Prostate gland (tissue), 2 donors: ENCODE measurements at regions not wholly inside any gene's neighbourhood (a gene's known extent, or its start where the extent isn't known, plus 50 kb on each side); places are given as distances from the start of the nearest gene placed in this dataset.

ENCODE experiments used
- DNase-seq: peaks from one replicate; pipeline ENCODE4 v3.0.0-alpha.2; 2019; ENCODE audit warnings: low spot score
- H3K27ac ChIP-seq, 2 donors: fragments of 200-600 bp; sonication (generic); 2 replicates each; pipeline ENCODE4 v1.5.1; 2017 to 2019
- H3K27me3 ChIP-seq: fragments of 200-600 bp; sonication (generic); replicated peaks from 2 replicates; pipeline ENCODE4 v1.5.1; 2019; ENCODE audit not compliant: insufficient read depth
- H3K36me3 ChIP-seq, 2 donors: fragments of 200-600 bp; sonication (generic); 1 replicate in 1 of 2; 2 replicates in 1 of 2; pipeline versions ENCODE4 v1.5.1 to v1.8.1; 2017 to 2019
- H3K4me1 ChIP-seq: fragments of 200-600 bp; sonication (generic); replicated peaks from 2 replicates; pipeline ENCODE4 v1.5.1; 2019
- H3K4me3 ChIP-seq, 2 donors: fragments of 200-600 bp; sonication (generic); 2 replicates each; pipeline ENCODE4 v1.5.1; 2017 to 2019
- H3K9me3 ChIP-seq: fragments of 200-600 bp; sonication (generic); 2 replicates; pipeline ENCODE4 v1.5.1; 2017
- POLR2A ChIP-seq: fragments of 450-650 bp; IDR thresholded peaks from one replicate; pipeline ENCODE4 v1.6.1; 2016; ENCODE audit warnings: antibody characterized with exemption, mild to moderate bottlenecking
- POLR2AphosphoS5 ChIP-seq: sonication (generic); formaldehyde crosslinking; IDR thresholded peaks from one replicate; pipeline ENCODE4 v1.6.1; 2017; ENCODE audit warnings: antibody characterized with exemption
- WGBS: methylation state at CpG from one replicate; pipeline ENCODE4 v1.1.5; 2018; 5-methylcytosine and 5-hydroxymethylcytosine counted together
- intact Hi-C: fragments of 100-400 bp; cut with DNase I; formaldehyde crosslinking; loops from one replicate; pipeline ENCODE4 v1.14.2; 2022
- TF ChIP-seq, protein P1 (sequence below), 4 experiments: fragments of 200-600 bp in 2 of 4; fragments of 450-650 bp in 2 of 4; sonication (generic) in 2 of 4; IDR thresholded peaks; 1 replicate in 3 of 4; 2 replicates in 1 of 4; pipeline ENCODE4 v1.5.1; 2016 to 2019; ENCODE audit warnings: antibody characterized with exemption in 4 of 4, mild to moderate bottlenecking in 2 of 4, moderate library complexity in 2 of 4

DNA sequence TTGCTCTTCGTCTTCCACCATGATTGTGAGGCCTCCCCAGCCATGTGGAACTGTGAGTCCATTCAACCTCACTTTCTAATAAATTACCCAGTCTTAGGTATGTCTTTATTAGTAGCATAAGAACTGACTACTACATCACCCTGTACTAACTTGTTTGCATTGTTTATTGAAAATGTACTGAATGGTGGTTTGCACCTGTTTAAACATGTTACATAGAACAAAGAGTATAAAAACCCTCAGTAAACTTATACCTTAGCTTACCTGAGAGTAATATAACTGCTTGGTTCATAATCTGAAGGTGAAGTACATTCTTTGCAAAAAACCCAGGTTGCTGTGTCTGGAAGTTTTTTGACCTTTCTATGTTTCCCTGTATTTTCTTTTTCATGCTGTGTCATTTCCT lies 777.8 kb downstream of the TBC1D32 start:
- no peaks in the 10 kb centered on the region for H3K4me1 ChIP-seq
- no peaks in the 10 kb centered on the region for H3K27me3 ChIP-seq
- DNase-seq, result no peak
- intact Hi-C loops, result no loop called here
- no peaks in the 10 kb centered on the region for H3K36me3 ChIP-seq
- no peak overlapping the region for H3K27ac ChIP-seq
- H3K9me3 ChIP-seq, result no peaks in the 10 kb centered on the region
- H3K4me3 ChIP-seq, result no peak overlapping the region
- 55% methylated on average over 1 of the region's 1 CpG for WGBS
- TF ChIP-seq POLR2A (no peak), POLR2AphosphoS5 (no peak)
- TF ChIP-seq, protein P1, sequence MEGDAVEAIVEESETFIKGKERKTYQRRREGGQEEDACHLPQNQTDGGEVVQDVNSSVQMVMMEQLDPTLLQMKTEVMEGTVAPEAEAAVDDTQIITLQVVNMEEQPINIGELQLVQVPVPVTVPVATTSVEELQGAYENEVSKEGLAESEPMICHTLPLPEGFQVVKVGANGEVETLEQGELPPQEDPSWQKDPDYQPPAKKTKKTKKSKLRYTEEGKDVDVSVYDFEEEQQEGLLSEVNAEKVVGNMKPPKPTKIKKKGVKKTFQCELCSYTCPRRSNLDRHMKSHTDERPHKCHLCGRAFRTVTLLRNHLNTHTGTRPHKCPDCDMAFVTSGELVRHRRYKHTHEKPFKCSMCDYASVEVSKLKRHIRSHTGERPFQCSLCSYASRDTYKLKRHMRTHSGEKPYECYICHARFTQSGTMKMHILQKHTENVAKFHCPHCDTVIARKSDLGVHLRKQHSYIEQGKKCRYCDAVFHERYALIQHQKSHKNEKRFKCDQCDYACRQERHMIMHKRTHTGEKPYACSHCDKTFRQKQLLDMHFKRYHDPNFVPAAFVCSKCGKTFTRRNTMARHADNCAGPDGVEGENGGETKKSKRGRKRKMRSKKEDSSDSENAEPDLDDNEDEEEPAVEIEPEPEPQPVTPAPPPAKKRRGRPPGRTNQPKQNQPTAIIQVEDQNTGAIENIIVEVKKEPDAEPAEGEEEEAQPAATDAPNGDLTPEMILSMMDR (IDR thresholded peaks at IDR 0.05), result no peak

DNA sequence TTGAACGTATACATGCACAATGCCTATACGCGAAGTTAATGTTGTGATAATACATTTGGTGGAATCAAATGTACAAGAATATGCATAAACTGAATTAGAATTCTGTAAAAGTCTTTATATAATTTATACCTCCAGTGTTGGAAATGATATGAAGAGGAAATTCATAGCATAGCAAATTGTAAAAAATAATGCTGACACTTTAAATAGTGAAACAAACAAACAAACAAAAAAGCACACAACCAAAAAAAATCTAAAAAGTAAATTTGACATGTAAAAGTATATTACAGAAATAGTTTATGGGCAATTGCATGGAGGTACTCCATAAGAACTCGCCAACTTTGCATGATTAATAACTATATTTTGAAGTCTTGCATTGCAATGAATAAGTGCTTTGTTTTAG lies 780.9 kb downstream of the TBC1D32 start:
- intact Hi-C loops, result no loop called here
- 89% methylated on average over 4 of the region's 4 CpGs for WGBS
- Histone ChIP-seq H3K36me3 (no peaks in the 10 kb centered on the region), H3K4me3 (no peak overlapping the region), H3K27ac (no peak overlapping the region), H3K27me3 (no peaks in the 10 kb centered on the region), H3K9me3 (no peaks in the 10 kb centered on the region), H3K4me1 (no peaks in the 10 kb centered on the region)
- DNase-seq, result no peak
- TF ChIP-seq POLR2A (no peak), POLR2AphosphoS5 (no peak)
- TF ChIP-seq, protein P1 (IDR thresholded peaks at IDR 0.05), result no peak

DNA sequence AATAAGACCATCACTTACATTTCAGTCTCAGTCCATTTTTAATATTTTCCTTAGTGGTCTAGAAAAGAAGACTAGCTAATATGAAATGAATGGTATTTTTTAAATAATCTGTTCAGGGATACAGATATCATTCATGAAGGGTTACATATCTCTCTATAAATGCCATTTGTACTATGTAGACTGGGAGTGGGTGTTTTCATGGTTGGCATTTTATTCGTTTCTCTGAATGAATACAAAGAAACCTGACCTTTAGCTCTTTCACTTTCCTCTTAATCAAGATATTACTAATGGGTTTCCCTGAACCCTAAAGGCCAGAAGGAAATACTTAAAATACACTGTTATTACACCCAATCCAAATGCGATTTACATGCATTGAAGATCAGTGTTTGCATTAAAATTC lies 788.9 kb downstream of the TBC1D32 start:
- Histone ChIP-seq H3K4me1 (no peaks in the 10 kb centered on the region), H3K9me3 (no peaks in the 10 kb centered on the region), H3K4me3 (no peak overlapping the region), H3K27ac (no peak overlapping the region), H3K36me3 (no peaks in the 10 kb centered on the region), H3K27me3 (no peaks in the 10 kb centered on the region)
- 70% methylated on average over 2 of the region's 2 CpGs for WGBS
- no peak for TF ChIP-seq POLR2A
- no peak for TF ChIP-seq POLR2AphosphoS5
- TF ChIP-seq, protein P1 (IDR thresholded peaks at IDR 0.05), result no peak
- intact Hi-C loops, result no loop called here
- no peak for DNase-seq

DNA sequence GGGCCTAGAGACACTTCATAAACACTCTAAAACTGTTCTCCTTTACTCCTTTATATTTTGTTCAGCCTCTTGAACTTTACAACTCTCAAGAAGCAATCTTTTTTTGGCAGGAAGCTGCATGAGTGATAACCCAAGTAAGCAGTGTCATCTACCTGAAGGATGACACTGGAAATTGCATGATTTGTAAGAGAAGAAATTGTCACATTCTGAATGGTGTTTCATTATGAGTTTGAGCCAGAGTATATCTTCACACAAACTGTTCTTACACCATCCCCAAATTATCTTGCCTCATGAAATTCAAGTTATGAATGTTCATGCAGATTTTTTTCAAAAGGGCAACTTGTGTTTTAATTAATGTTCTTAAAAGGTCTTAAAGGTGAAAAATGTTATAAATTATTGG lies 799.3 kb downstream of the TBC1D32 start:
- TF ChIP-seq POLR2AphosphoS5 (no peak), POLR2A (no peak)
- TF ChIP-seq, protein P1 (IDR thresholded peaks at IDR 0.05), result no peak
- H3K36me3 ChIP-seq, result no peaks in the 10 kb centered on the region
- no peak for DNase-seq
- H3K27ac ChIP-seq, result no peak overlapping the region
- H3K27me3 ChIP-seq, result no peaks in the 10 kb centered on the region
- intact Hi-C loops, result no loop called here
- no peaks in the 10 kb centered on the region for H3K9me3 ChIP-seq
- no peak overlapping the region for H3K4me3 ChIP-seq
- no peaks in the 10 kb centered on the region for H3K4me1 ChIP-seq

DNA sequence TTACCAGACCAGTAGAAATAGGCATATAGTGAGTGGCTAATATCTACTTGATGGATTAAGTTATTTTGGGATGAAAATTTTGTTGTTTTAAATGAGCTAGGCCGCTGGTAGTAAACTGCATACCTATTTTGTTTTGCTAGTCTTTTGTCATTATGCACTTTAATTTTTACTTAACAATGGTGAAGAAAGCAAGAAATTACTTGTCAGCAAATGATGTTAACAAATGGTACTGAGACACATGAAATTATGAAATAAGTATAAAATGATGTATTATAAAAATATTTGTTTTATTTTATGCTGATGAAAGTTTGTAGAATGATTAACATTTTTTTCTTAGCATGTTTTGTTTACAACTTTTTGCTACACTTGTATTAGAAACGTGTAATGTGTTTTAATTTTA lies 807.7 kb downstream of the TBC1D32 start:
- H3K27me3 ChIP-seq, result no peaks in the 10 kb centered on the region
- DNase-seq, result no peak
- intact Hi-C loops, result no loop called here
- H3K4me1 ChIP-seq, result no peaks in the 10 kb centered on the region
- no peak overlapping the region for H3K4me3 ChIP-seq
- no peaks in the 10 kb centered on the region for H3K9me3 ChIP-seq
- no peak overlapping the region for H3K27ac ChIP-seq
- no peaks in the 10 kb centered on the region for H3K36me3 ChIP-seq
- no peak for TF ChIP-seq POLR2A
- no peak for TF ChIP-seq POLR2AphosphoS5
- WGBS, result 79% methylated on average over 2 of the region's 2 CpGs
